IPS-20b (cell line): ENCODE measurements at regions not wholly inside any gene's neighbourhood (a gene's known extent, or its start where the extent isn't known, plus 50 kb on each side); places are given as distances from the start of the nearest gene placed in this dataset.
"Not testable (repeated sequence)": the region's sequence is repeated elsewhere in the genome, so short reads cannot be mapped to it uniquely, and the experiment has no call there.

Source experiments
- H3K27ac ChIP-seq: one replicate; pipeline ENCODE4 v1.5.1; 2013; ENCODE audit warnings: low read length
- H3K27me3 ChIP-seq: 2 replicates; pipeline ENCODE4 v1.6.1; 2013; ENCODE audit warnings: mild to moderate bottlenecking, low read length, inconsistent platforms; ENCODE audit not compliant: insufficient read depth
- H3K36me3 ChIP-seq: 2 replicates; pipeline ENCODE4 v1.6.1; 2013; ENCODE audit warnings: low read depth, mild to moderate bottlenecking, inconsistent platforms, low read length, moderate library complexity; ENCODE audit not compliant: insufficient read depth
- H3K4me1 ChIP-seq: 2 replicates; pipeline ENCODE4 v1.6.1; 2013; ENCODE audit warnings: mild to moderate bottlenecking, control low read depth, inconsistent platforms, low read length, moderate library complexity; ENCODE audit not compliant: insufficient read depth
- H3K4me3 ChIP-seq: 2 replicates; pipeline ENCODE4 v1.5.1; 2013; ENCODE audit warnings: mild to moderate bottlenecking, low read length, inconsistent platforms
- H3K9ac ChIP-seq: 2 replicates; pipeline ENCODE4 v1.6.1; 2013; ENCODE audit warnings: low read depth, mild to moderate bottlenecking, inconsistent platforms, low read length, moderate library complexity
- H3K9me3 ChIP-seq: 2 replicates; pipeline ENCODE4 v1.6.1; 2013; ENCODE audit warnings: mild to moderate bottlenecking, low read depth, low read length, inconsistent platforms; ENCODE audit not compliant: insufficient read depth

DNA sequence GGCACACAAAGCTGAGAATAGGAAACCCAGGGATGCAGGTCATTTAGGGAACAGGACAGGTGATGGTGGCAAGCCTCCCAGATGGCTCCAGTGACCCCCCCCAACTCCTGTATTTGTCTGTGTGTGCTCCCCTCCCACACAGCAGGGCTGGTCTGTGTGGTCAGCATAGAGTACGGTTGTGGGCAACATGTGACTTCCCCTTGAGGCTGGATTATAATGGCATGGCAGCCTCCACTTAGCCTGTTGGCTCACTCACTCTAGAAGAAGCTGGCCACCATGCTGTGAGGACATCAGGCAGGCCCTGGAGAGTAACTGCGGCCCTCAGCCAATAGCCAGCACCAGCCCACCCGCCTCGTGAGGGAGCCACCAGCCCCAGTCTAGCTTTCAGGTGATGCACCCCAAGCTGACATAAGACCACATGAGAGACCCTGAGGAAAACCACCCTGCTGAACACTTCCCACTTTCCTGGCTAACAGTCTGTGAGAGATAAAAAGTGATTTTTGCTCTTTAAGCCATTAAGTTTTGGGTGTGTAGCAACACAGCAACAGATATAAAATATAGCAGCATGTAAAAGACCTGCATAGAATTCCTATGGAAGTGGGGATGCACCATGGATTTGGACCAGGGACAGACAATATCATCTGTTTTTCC lies 151.3 kb downstream of the LAT start:
- H3K27ac ChIP-seq, H3K4me1 ChIP-seq, H3K36me3 ChIP-seq, H3K9ac ChIP-seq, H3K9me3 ChIP-seq, H3K27me3 ChIP-seq, H3K4me3 ChIP-seq: not testable (repeated sequence)

DNA sequence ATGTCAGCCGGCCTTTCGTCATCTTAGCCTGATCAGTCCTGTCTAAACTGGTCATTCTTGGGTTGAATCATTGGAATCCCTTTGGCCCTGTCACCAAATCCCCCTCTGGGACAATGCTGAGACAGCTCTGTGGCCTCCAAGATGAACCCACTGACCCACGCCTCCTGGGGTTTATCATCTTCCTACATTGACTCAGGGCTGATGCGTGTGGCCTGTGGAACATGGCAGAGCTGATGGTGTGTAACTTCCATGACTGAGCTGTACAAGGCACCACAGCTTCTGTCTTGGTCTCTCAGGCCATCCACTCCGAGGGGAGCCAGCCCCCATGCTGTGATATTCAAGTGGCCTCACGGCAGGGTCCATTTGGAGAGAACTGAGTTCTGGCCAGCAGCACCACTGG lies 150.2 kb downstream of the LAT start:
- not testable (repeated sequence) for H3K4me3 ChIP-seq, H3K9me3 ChIP-seq, H3K4me1 ChIP-seq, H3K9ac ChIP-seq, H3K27ac ChIP-seq, H3K36me3 ChIP-seq, H3K27me3 ChIP-seq

DNA sequence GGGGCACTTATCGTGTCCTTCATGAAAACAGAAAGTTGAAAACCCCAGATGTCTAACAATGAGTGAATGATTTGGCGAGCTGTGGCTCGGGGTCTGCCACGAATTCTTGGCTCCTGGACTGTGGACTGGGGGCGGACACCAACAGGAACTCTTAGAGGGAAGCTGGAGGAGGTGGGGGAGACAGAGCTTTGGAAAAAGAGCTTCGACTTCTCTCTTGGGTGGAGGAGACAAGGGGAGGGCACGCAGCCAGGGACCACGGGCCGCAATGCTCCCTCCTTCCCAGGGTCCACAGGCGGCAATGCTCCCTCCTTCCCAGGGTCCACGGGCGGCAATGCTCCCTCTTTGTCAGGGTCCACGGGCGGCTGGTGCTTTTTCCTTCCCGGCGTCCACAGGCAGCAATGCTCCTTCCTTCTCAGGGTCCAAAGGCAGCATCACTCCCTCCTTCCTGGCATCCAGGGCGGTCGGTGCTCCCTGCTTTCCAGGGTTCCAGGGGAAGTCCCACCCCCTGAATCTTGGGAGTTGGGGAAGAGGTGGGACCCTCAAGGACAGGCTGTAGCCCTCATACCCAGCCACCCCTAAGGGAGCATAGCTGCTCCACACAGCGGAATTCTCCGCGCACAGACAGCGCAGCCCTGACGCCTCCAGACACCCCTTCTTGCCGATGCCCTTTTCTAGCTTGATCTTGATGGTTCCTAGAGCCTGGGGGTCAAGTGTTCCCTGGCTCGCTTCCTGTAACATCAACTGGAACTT lies 149.0 kb downstream of the LAT start:
- not testable (repeated sequence) for H3K9me3 ChIP-seq, H3K27me3 ChIP-seq, H3K27ac ChIP-seq, H3K36me3 ChIP-seq, H3K9ac ChIP-seq, H3K4me3 ChIP-seq, H3K4me1 ChIP-seq

DNA sequence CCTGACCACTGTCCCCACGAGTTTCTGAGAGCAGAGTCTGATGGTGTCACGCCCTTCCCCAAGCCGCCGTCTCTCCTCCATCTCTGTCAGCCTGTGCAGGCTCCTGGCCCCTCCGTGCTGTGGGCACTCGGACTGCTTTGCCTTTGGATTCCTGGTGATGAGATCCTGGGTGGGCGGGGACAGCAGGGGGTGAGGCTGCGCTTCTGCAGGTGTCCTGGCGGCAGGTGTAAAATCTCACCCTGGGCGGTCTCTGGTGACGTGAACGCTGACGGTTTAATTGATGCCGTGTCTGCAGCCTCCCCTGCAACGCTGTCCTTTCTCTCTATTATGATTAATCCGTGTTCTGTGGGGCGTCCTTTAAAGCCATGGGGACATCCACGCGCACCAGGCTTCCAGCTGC lies 148.0 kb downstream of the LAT start:
- not testable (repeated sequence) for H3K4me3 ChIP-seq, H3K9ac ChIP-seq, H3K36me3 ChIP-seq, H3K27me3 ChIP-seq, H3K9me3 ChIP-seq, H3K27ac ChIP-seq, H3K4me1 ChIP-seq

DNA sequence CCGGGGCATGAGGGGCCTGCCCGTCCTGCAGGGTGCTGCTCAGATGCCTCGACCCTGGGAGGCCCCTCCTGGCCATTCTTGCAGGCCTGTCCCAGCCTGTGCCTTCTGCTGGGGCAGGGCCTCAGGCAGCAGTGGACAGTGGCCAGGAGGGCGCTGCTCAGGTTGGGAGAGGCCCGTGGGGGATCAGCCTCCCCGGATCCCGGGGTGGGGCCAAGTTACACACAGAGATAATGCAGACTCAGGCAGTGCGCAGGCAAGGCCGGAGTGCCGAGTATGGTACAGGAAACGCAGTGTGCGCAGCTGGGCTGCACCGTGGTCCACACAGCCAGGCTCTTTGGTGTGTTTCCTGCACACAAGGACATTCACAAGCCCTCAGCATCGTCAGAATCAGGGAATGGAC lies 147.6 kb downstream of the LAT start:
- H3K27me3 ChIP-seq, H3K4me1 ChIP-seq, H3K9me3 ChIP-seq, H3K4me3 ChIP-seq, H3K36me3 ChIP-seq, H3K9ac ChIP-seq, H3K27ac ChIP-seq: not testable (repeated sequence)

DNA sequence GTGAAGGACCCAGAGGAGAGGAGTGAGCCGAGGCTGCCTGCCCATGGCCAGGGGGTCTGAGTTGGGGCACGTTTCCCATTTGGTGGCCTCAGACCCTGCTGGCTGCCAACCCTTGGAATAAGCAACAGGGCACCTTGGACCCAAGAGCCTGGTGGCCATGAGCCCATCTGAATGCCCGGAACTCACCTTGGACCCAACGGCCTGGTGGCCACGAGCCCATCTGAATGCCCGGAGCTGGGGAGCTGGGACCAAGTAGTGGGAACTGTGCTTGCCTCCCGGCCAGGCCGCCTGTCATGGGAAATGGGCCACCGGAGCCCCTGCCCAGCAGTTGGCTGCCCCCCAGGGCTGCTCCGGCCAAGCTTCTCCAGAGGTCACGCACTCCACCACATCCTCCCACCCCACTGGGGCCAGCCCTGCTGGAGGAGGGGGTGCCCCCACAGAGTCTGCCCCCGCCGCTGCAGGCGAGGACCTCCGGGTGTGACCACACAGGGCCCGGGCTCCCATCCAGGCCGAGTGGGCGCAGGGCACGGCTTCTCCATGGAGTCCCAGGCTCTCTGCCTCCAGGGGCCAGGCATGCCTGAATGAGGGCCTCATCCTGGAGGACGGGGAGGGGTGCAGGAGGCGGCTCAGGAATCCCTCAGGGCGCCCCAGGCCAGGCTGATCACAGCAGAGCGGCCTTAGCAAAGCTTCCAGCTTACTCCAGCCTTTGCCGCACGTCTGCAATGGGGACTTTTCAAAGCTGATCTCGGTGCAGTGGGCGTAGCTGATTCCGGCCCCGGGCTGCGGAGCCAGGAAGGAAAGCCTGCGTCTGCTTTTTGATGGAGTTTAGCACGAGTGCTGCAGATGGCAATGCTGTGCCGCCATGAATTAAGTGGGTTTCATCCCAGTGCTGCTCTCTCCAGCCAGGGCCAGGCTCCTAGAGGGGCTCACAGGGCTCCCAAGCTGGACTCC lies 146.3 kb downstream of the LAT start:
- not testable (repeated sequence) for H3K4me1 ChIP-seq, H3K36me3 ChIP-seq, H3K27ac ChIP-seq, H3K9me3 ChIP-seq, H3K9ac ChIP-seq, H3K4me3 ChIP-seq
- H3K27me3 ChIP-seq, result peaks cover 15% of the 10 kb centered on the region; the same call in 1 of the 2 replicates

DNA sequence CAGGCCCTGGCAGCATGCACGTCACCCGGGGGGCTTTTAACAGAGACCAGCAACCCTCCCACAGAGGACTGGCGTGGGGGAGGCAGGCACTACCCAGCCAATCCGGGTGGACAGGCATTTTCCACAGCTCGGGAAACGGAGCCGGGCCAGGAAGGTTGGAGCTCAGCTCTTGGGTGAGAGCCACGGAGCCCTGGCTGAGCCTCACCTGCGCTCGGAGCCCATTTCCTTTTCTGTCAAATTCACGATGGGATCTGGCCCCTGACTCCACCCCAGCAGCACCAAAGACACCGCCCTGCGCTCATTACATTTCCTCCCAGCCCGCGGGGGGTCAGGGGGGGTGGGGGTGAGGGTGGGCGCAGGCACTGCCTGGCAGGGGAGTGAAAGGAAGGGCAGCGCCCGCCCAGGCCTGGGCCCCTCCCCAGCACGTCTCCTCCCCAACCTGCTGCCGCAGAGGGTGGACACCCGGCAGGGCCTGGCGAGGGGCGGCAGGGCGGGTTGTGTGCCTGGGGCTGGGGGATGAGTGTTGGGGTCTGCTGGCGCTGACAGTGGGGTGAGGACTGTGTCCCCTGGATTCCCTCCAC lies 145.4 kb downstream of the LAT start:
- H3K27me3 ChIP-seq, result peaks cover 24% of the 10 kb centered on the region; the same call in 1 of the 2 replicates
- H3K4me1 ChIP-seq, H3K36me3 ChIP-seq: not testable (repeated sequence)

DNA sequence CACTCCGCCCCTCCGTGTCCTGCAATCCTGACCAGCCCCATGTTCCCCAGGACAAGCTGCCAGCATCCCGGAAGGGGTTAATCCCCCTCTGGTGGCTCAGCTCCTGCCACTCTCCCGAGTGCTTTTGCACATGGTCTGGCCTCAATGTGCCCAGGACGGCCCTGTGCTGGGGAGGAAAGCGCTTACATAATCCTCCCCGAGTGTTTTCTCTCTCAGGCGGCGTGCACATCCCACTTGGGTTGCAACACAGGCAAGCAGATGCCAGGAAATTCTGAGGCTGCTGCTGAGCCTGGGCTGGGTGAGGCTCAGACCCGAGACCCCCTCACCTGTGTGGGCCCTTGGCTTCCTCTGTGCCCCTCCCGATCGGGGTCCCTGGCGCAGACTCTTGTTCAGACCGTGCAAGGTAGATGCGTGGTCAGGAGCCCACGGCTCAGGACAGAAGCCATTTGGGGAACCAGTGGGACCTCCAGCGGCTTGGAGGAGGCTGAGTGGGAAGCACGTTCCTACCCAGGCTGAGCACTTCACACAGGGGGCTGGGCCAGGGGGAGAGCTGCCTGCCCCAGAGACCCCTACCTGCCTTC lies 144.7 kb downstream of the LAT start:
- not testable (repeated sequence) for H3K36me3 ChIP-seq, H3K27ac ChIP-seq, H3K9me3 ChIP-seq, H3K4me1 ChIP-seq, H3K4me3 ChIP-seq, H3K9ac ChIP-seq
- peaks cover 31% of the 10 kb centered on the region; the same call in 1 of the 2 replicates for H3K27me3 ChIP-seq

More for the DNA sequence above, 145.4 kb downstream of the LAT start:
- H3K9ac ChIP-seq, H3K27ac ChIP-seq, H3K4me3 ChIP-seq, H3K9me3 ChIP-seq: not testable (repeated sequence)

DNA sequence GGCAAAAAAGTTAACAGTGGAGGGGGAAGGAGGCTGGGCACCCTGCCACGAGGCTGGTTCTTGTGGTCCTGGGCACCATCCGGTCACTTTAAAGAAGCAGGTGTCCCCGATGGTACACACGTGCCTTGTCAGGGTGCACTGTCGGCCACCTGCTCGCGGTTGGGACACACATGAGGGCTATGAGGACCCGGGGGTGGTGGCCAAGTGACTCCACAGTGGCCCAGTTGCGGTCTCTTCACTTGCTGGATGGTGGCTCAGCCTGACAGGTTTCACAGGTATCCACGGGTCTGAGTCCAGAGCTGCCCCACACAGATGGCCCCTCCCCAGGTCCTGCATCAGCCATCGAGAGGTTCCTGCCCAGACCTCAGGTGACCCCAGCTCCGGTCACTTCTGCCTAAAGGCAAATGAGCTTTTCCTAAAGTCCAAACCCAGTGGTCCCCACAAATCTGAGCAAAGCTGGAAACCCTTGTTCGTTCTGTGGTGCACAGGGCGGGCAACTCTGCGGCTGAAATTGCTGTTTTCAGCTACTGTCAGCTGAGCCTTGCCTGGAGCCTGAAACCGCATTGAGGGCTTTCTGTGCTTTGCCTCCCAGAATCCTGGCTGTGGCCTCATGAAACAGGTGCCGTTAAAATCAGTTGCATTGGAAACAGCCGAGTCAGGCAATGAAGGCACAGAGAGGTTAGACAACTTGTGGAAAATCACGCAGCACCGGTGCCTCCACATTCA lies 144.0 kb downstream of the LAT start:
- H3K27me3 ChIP-seq, result peaks cover 32% of the 10 kb centered on the region; the same call in 1 of the 2 replicates
- H3K9me3 ChIP-seq, H3K27ac ChIP-seq, H3K4me1 ChIP-seq, H3K9ac ChIP-seq, H3K4me3 ChIP-seq, H3K36me3 ChIP-seq: not testable (repeated sequence)

DNA sequence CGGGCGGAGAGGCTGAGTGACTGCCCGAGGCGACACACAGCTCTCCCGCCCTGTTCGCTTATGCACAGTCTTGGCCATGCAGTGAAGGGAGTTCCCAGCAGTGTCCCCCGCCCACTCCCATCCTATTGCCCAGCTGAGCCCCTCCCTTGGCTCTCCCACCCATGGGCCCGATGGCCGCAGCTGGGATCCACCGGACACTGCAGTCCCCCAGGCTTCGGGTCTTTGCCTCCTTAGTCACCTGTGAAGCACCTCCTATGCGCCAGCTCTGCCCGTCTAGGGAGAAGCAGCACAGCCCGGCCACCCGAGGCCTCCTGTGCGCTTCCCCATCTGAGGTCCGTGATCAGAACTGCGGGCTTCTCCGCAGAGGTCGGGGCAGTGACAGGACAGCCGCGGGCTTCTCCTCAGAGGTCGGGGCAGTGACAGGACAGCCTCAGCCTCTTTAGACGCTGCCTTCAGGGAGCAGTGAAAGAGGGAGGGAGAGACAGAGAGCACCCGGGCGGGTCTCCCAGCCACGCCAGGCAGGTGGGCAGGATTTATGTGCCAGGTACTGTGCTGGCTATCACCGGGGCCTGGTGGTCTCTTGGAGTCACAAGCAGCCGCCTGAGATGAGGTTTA lies 143.1 kb downstream of the LAT start:
- not testable (repeated sequence) for H3K9ac ChIP-seq, H3K4me1 ChIP-seq

More for the DNA sequence above, 143.1 kb downstream of the LAT start:
- not testable (repeated sequence) for H3K4me3 ChIP-seq, H3K36me3 ChIP-seq, H3K9me3 ChIP-seq, H3K27ac ChIP-seq
- H3K27me3 ChIP-seq, result peaks cover 32% of the 10 kb centered on the region; the same call in 1 of the 2 replicates
